Endodermal cell (in vitro differentiated cells): ENCODE measurements at regions not wholly inside any gene's neighbourhood (a gene's known extent, or its start where the extent isn't known, plus 50 kb on each side); places are given as distances from the start of the nearest gene placed in this dataset.
"Not testable (repeated sequence)": the region's sequence is repeated elsewhere in the genome, so short reads cannot be mapped to it uniquely, and the experiment has no call there.

ENCODE experiments used
- DNase-seq: peaks from one replicate; pipeline ENCODE4 v3.0.0-alpha.2; 2017
- H3K27ac ChIP-seq: 2 replicates; pipeline ENCODE4 v1.5.1; 2013; ENCODE audit warnings: mild to moderate bottlenecking, low read depth, low read length, moderate library complexity
- H3K27me3 ChIP-seq: 2 replicates; pipeline ENCODE4 v1.6.1; 2013; ENCODE audit warnings: mild to moderate bottlenecking, low read length, moderate library complexity; ENCODE audit not compliant: insufficient read depth, control insufficient read depth, poor library complexity, severe bottlenecking
- H3K36me3 ChIP-seq: 2 replicates; pipeline ENCODE4 v1.7.0; 2013; ENCODE audit warnings: mild to moderate bottlenecking, low read length, moderate library complexity; ENCODE audit not compliant: control insufficient read depth, insufficient read depth
- H3K4me1 ChIP-seq: one replicate; pipeline ENCODE4 v1.7.0; 2013; ENCODE audit warnings: low read length; ENCODE audit not compliant: control insufficient read depth, insufficient read depth
- H3K4me3 ChIP-seq: 2 replicates; pipeline ENCODE4 v1.5.1; 2013; ENCODE audit warnings: mild to moderate bottlenecking, low read length, moderate library complexity
- H3K9ac ChIP-seq: 2 replicates; pipeline ENCODE4 v1.6.1; 2013; ENCODE audit warnings: mild to moderate bottlenecking, low read length, moderate library complexity; ENCODE audit not compliant: poor library complexity, severe bottlenecking; ENCODE audit errors: extremely low read depth
- H3K9me3 ChIP-seq: 2 replicates; pipeline ENCODE4 v1.6.1; 2013; ENCODE audit warnings: mild to moderate bottlenecking, low read length, moderate library complexity; ENCODE audit not compliant: control insufficient read depth
- H3K27ac Mint-ChIP-seq: 2 replicates; pipeline ENCODE4 v1.8.0; 2020; ENCODE audit warnings: mixed read lengths
- H3K27me3 Mint-ChIP-seq: 2 replicates; pipeline ENCODE4 v1.8.0; 2021; ENCODE audit warnings: mild to moderate bottlenecking, mixed read lengths; ENCODE audit not compliant: insufficient read depth
- H3K36me3 Mint-ChIP-seq: 2 replicates; pipeline ENCODE4 v1.8.0; 2020; ENCODE audit warnings: low read depth, mixed read lengths
- H3K4me1 Mint-ChIP-seq: 2 replicates; pipeline ENCODE4 v1.8.0; 2020; ENCODE audit warnings: mixed read lengths
- H3K4me3 Mint-ChIP-seq: 2 replicates; pipeline ENCODE4 v1.8.0; 2020; ENCODE audit warnings: mild to moderate bottlenecking, moderate library complexity, mixed read lengths
- H3K9me3 Mint-ChIP-seq: 2 replicates; pipeline ENCODE4 v1.8.0; 2020; ENCODE audit warnings: mild to moderate bottlenecking, mixed read lengths
- CTCF ChIP-seq: fragments of 200-600 bp; sonication (generic); conservative IDR thresholded peaks from 2 replicates; pipeline ENCODE4 v1.5.0; 2021; ENCODE audit warnings: antibody characterized with exemption, mild to moderate bottlenecking
- WGBS, 2 experiments: methylation state at CpG; one replicate each; pipeline versions ENCODE4 v1.1.5 to v1.1.7; 2013; ENCODE audit warnings: missing lambda C conversion rate in 2 of 2, mixed read lengths in 1 of 2; ENCODE audit not compliant: insufficient coverage in 1 of 2, insufficient read length in 1 of 2; 5-methylcytosine and 5-hydroxymethylcytosine counted together

GRCh38 chr2:16348821-16349515 is 316.7 kb downstream of the CYRIA start:
- no peaks in the 10 kb centered on the region for H3K36me3 Mint-ChIP-seq
- 50 to 57% methylated on average over 2 to 3 of the region's 3 CpGs for WGBS, 2 experiments

DNA sequence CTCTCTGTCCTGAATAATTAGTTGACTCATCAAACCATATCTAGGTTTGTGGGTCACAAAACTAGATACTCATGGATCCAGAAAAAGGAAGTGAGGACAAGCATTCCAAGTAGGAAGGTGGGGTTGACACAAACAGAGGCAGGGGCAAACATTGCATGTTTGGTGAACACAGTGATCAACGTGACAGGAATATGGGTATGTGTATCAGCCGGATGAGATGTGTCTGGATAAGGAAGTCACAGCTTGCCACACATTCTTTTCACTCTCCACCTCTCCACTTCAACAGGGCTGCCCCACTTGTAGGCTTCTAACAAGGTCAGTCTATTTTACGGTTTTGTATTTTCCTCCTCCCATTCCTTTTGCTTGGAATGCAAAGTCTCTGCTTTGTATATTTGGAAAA is 319.0 kb downstream of the CYRIA start:
- H3K9me3 Mint-ChIP-seq: peaks cover 15% of the 10 kb centered on the region
- 80 to 97% methylated on average over 1 to 3 of the region's 3 CpGs for WGBS, 2 experiments

More at GRCh38 chr2:16348821-16349515, 316.7 kb downstream of the CYRIA start:
- Histone ChIP-seq H3K27me3 (no peaks in the 10 kb centered on the region), H3K4me1 (no peaks in the 10 kb centered on the region), H3K4me3 (no peak overlapping the region), H3K36me3 (no peaks in the 10 kb centered on the region), H3K27ac (no peak overlapping the region), H3K9ac (no peak overlapping the region), H3K9me3 (peaks cover 27% of the 10 kb centered on the region)
- Mint-ChIP-seq H3K4me1 (no peaks in the 10 kb centered on the region), H3K27ac (no peak overlapping the region), H3K9me3 (peaks cover 33% of the 10 kb centered on the region), H3K4me3 (no peak overlapping the region), H3K27me3 (peaks cover 4% of the 10 kb centered on the region)
- no peak for DNase-seq
- TF ChIP-seq CTCF: no peak

GRCh38 chr2:16345231-16345630 is 320.4 kb downstream of the CYRIA start:
- H3K4me1 ChIP-seq, H3K36me3 ChIP-seq, H3K4me1 Mint-ChIP-seq, H3K4me3 Mint-ChIP-seq, H3K36me3 Mint-ChIP-seq, H3K27me3 ChIP-seq, DNase-seq, H3K27ac Mint-ChIP-seq, H3K27ac ChIP-seq, H3K9me3 Mint-ChIP-seq, H3K27me3 Mint-ChIP-seq, H3K9me3 ChIP-seq, H3K9ac ChIP-seq, H3K4me3 ChIP-seq: not testable (repeated sequence)
- WGBS, 2 experiments: 92% methylated on average over 4 to 9 of the region's 9 CpGs

More for the DNA sequence above, 319.0 kb downstream of the CYRIA start:
- no peak overlapping the region for H3K27ac Mint-ChIP-seq
- Histone ChIP-seq H3K9ac (no peak overlapping the region), H3K4me3 (no peak overlapping the region), H3K27ac (no peak overlapping the region), H3K9me3 (peaks cover 15% of the 10 kb centered on the region), H3K36me3 (no peaks in the 10 kb centered on the region), H3K4me1 (no peaks in the 10 kb centered on the region), H3K27me3 (no peaks in the 10 kb centered on the region)
- H3K36me3 Mint-ChIP-seq: no peaks in the 10 kb centered on the region
- no peak for DNase-seq
- no peak overlapping the region for H3K4me3 Mint-ChIP-seq
- no peak for TF ChIP-seq CTCF
- peaks cover 4% of the 10 kb centered on the region for H3K27me3 Mint-ChIP-seq
- no peaks in the 10 kb centered on the region for H3K4me1 Mint-ChIP-seq
